Neural progenitor cell (in vitro differentiated cells): ENCODE measurements at regions not wholly inside any gene's neighbourhood (a gene's known extent, or its start where the extent isn't known, plus 50 kb on each side); places are given as distances from the start of the nearest gene placed in this dataset.

Experiments
- DNase-seq: peaks from one replicate; pipeline ENCODE4 v3.0.0-alpha.2; 2016; ENCODE audit warnings: low spot score
- H2AFZ ChIP-seq: fragments of 200-600 bp; sonication (generic); replicated peaks from 2 replicates; pipeline ENCODE4 v1.6.1; 2016; ENCODE audit warnings: antibody characterized with exemption
- H3F3A ChIP-seq: fragments of 200-600 bp; sonication (generic); 2 replicates; pipeline ENCODE4 v1.6.1; 2016; ENCODE audit warnings: antibody characterized with exemption, low read depth
- H3K27ac ChIP-seq: fragments of 200-600 bp; sonication (generic); 2 replicates; pipeline ENCODE4 v1.5.1; 2016; ENCODE audit warnings: mild to moderate bottlenecking
- H3K27me3 ChIP-seq: fragments of 200-600 bp; sonication (generic); 2 replicates; pipeline ENCODE4 v1.6.1; 2016; ENCODE audit warnings: mild to moderate bottlenecking, moderate library complexity
- H3K36me3 ChIP-seq: fragments of 200-600 bp; sonication (generic); 2 replicates; pipeline ENCODE4 v1.5.1; 2016
- H3K4me1 ChIP-seq: fragments of 200-600 bp; sonication (generic); 2 replicates; pipeline ENCODE4 v1.6.1; 2016; ENCODE audit warnings: mixed run types
- H3K4me2 ChIP-seq: fragments of 200-600 bp; sonication (generic); 2 replicates; pipeline ENCODE4 v1.6.1; 2016
- H3K4me3 ChIP-seq: fragments of 200-600 bp; sonication (generic); 2 replicates; pipeline ENCODE4 v1.5.1; 2016
- H3K79me2 ChIP-seq: fragments of 200-600 bp; sonication (generic); 2 replicates; pipeline ENCODE4 v1.6.1; 2016; ENCODE audit warnings: low read depth
- H3K9ac ChIP-seq: fragments of 200-600 bp; sonication (generic); 2 replicates; pipeline ENCODE4 v1.6.1; 2016
- H3K9me3 ChIP-seq: fragments of 200-600 bp; sonication (generic); 2 replicates; pipeline ENCODE4 v1.5.1; 2016; ENCODE audit warnings: low read depth
- H4K20me1 ChIP-seq: fragments of 200-600 bp; sonication (generic); 2 replicates; pipeline ENCODE4 v1.6.1; 2016; ENCODE audit warnings: low read depth
- H3K27ac Mint-ChIP-seq: 3 replicates; pipeline ENCODE4 v1.8.0; 2021; ENCODE audit warnings: mixed read lengths
- H3K27me3 Mint-ChIP-seq: 2 replicates; pipeline ENCODE4 v1.8.0; 2022; ENCODE audit warnings: low read depth, mild to moderate bottlenecking, inconsistent platforms, moderate library complexity, mixed read lengths; ENCODE audit not compliant: insufficient read depth
- H3K36me3 Mint-ChIP-seq: 3 replicates; pipeline ENCODE4 v1.8.0; 2021; ENCODE audit warnings: mixed read lengths
- H3K4me1 Mint-ChIP-seq: 3 replicates; pipeline ENCODE4 v1.8.0; 2021; ENCODE audit warnings: mixed read lengths
- H3K4me3 Mint-ChIP-seq: 3 replicates; pipeline ENCODE4 v1.8.0; 2021; ENCODE audit warnings: mild to moderate bottlenecking, moderate library complexity, mixed read lengths
- H3K9me3 Mint-ChIP-seq: 3 replicates; pipeline ENCODE4 v1.8.0; 2020; ENCODE audit warnings: mixed read lengths
- EZH2 ChIP-seq: fragments of 200-600 bp; sonication (generic); IDR thresholded peaks from 2 replicates; pipeline ENCODE4 v1.6.1; 2017; ENCODE audit warnings: antibody characterized with exemption, mild to moderate bottlenecking, moderate library complexity
- EZH2phosphoT487 ChIP-seq: fragments of 200-600 bp; sonication (generic); IDR thresholded peaks from 2 replicates; pipeline ENCODE4 v1.6.1; 2017; ENCODE audit warnings: antibody characterized with exemption
- TF ChIP-seq, protein P1 (sequence below): fragments of 200-600 bp; sonication (generic); IDR thresholded peaks from 2 replicates; pipeline ENCODE4 v1.5.1; 2017; ENCODE audit warnings: antibody characterized with exemption, mild to moderate bottlenecking

DNA sequence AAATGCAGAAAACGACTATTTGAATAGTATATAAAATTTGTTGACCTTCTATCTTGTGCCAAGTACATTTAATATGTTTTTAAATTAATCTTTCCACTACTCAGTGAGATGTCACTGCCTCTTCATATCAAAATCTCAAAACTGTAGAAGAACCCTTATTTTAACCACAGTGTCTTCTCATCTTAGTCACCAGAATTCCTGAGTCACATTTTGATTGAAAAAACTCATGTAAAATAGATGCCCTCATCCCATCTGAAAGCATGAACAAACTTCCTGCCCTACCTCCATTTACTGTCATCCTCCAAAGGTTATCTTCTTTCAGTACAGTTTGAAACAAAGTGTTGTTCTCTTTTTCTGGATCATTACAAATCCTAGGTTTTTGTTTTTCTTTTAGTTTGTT is 1215.4 kb downstream of the PCDH9 start:
- H3K79me2 ChIP-seq: no peaks in the 10 kb centered on the region
- H3K27ac ChIP-seq: no peak overlapping the region
- no peaks in the 10 kb centered on the region for H3K4me1 ChIP-seq
- DNase-seq: no peak
- no peak overlapping the region for H3K9ac ChIP-seq
- peaks cover 2% of the 10 kb centered on the region for H3K9me3 Mint-ChIP-seq
- no peaks in the 10 kb centered on the region for H4K20me1 ChIP-seq
- no peaks in the 10 kb centered on the region for H3K36me3 ChIP-seq
- H3K4me1 Mint-ChIP-seq: no peaks in the 10 kb centered on the region
- no peaks in the 10 kb centered on the region for H3K36me3 Mint-ChIP-seq
- H3K27me3 ChIP-seq: no peaks in the 10 kb centered on the region
- H3K27me3 Mint-ChIP-seq: no peaks in the 10 kb centered on the region
- H3K27ac Mint-ChIP-seq: no peak overlapping the region
- H3K4me2 ChIP-seq: no peak overlapping the region
- H3K4me3 ChIP-seq: no peak overlapping the region
- H2AFZ ChIP-seq: no peak overlapping the region
- H3F3A ChIP-seq: no peaks in the 10 kb centered on the region
- H3K4me3 Mint-ChIP-seq: no peak overlapping the region
- H3K9me3 ChIP-seq: no peaks in the 10 kb centered on the region
- TF ChIP-seq EZH2phosphoT487 (no peak), EZH2 (no peak)
- TF ChIP-seq, protein P1, sequence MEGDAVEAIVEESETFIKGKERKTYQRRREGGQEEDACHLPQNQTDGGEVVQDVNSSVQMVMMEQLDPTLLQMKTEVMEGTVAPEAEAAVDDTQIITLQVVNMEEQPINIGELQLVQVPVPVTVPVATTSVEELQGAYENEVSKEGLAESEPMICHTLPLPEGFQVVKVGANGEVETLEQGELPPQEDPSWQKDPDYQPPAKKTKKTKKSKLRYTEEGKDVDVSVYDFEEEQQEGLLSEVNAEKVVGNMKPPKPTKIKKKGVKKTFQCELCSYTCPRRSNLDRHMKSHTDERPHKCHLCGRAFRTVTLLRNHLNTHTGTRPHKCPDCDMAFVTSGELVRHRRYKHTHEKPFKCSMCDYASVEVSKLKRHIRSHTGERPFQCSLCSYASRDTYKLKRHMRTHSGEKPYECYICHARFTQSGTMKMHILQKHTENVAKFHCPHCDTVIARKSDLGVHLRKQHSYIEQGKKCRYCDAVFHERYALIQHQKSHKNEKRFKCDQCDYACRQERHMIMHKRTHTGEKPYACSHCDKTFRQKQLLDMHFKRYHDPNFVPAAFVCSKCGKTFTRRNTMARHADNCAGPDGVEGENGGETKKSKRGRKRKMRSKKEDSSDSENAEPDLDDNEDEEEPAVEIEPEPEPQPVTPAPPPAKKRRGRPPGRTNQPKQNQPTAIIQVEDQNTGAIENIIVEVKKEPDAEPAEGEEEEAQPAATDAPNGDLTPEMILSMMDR: no peak

DNA sequence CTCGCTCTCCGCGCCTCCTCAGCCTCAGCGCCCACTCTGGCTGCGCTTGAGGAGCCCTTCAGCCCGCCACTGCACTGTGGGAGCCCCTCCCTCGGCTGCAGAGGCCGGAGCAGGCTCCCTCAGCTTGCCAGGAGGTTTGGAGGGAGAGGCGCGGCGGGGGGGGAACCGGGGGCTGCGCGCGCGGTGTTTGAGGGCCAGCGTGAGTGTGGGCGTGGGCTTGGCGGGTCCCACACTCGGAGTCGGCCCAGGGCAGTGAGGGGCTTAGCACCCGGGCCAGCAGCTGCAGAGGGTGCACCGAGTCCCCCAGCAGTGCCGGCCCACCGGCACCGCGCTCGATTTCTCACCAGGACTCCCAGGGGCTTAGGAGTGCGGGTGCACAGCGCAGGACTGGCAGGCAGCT is 1220.9 kb downstream of the PCDH9 start:
- H3K36me3 ChIP-seq: no peaks in the 10 kb centered on the region
- H3F3A ChIP-seq: no peaks in the 10 kb centered on the region
- H3K79me2 ChIP-seq: no peaks in the 10 kb centered on the region
- no peak overlapping the region for H3K4me3 ChIP-seq
- no peaks in the 10 kb centered on the region for H3K9me3 ChIP-seq
- H3K9ac ChIP-seq: no peak overlapping the region
- Mint-ChIP-seq H3K27ac (no peak overlapping the region), H3K4me1 (no peaks in the 10 kb centered on the region), H3K27me3 (no peaks in the 10 kb centered on the region), H3K36me3 (no peaks in the 10 kb centered on the region), H3K9me3 (peaks cover 2% of the 10 kb centered on the region), H3K4me3 (no peak overlapping the region)
- H3K4me2 ChIP-seq: no peak overlapping the region
- no peak overlapping the region for H3K27ac ChIP-seq
- no peak for DNase-seq
- no peaks in the 10 kb centered on the region for H3K4me1 ChIP-seq
- no peak overlapping the region for H2AFZ ChIP-seq
- TF ChIP-seq EZH2: no peak
- TF ChIP-seq EZH2phosphoT487: no peak
- TF ChIP-seq, protein P1: no peak
- H4K20me1 ChIP-seq: no peaks in the 10 kb centered on the region
- no peaks in the 10 kb centered on the region for H3K27me3 ChIP-seq

DNA sequence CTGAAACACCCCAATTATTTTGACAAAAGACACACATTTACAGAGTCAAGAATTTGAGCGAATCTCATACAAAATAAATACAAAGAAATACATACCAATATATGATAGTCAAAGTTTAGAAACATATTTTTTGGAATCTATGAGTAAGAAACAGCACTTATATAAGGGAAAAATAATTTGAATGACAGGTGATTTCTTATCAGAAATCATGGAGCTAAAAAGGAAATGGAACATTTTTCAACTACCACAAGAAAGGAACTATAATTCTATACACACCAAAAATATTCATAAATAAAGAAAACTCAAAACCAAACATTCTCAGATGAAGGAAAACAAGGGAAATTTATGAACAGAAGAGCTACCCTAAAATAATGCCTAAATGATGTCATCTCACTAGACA is 1226.6 kb downstream of the PCDH9 start:
- Histone ChIP-seq H3K79me2 (no peaks in the 10 kb centered on the region), H4K20me1 (no peaks in the 10 kb centered on the region)
- H3K4me1 Mint-ChIP-seq: peaks cover 3% of the 10 kb centered on the region

More for the DNA sequence above, 1226.6 kb downstream of the PCDH9 start:
- no peak overlapping the region for H3K4me3 Mint-ChIP-seq
- H3K9me3 Mint-ChIP-seq: peaks cover 10% of the 10 kb centered on the region
- H3K27ac Mint-ChIP-seq: no peak overlapping the region
- Histone ChIP-seq H3K4me2 (no peak overlapping the region), H3K4me1 (no peaks in the 10 kb centered on the region), H3F3A (no peaks in the 10 kb centered on the region), H3K27ac (no peak overlapping the region), H3K27me3 (no peaks in the 10 kb centered on the region), H3K4me3 (no peak overlapping the region), H2AFZ (no peak overlapping the region), H3K9me3 (peaks cover 5% of the 10 kb centered on the region), H3K36me3 (no peaks in the 10 kb centered on the region), H3K9ac (no peak overlapping the region)
- H3K27me3 Mint-ChIP-seq: no peaks in the 10 kb centered on the region
- no peak for TF ChIP-seq EZH2
- TF ChIP-seq EZH2phosphoT487: no peak
- TF ChIP-seq, protein P1: no peak
- H3K36me3 Mint-ChIP-seq: no peaks in the 10 kb centered on the region
- no peak for DNase-seq
